OCI-LY3 (cell line): ENCODE measurements at regions not wholly inside any gene's neighbourhood (a gene's known extent, or its start where the extent isn't known, plus 50 kb on each side); places are given as distances from the start of the nearest gene placed in this dataset.

Experiments used
- EZH2phosphoT487 ChIP-seq: fragments of 200-600 bp; shearing (Covaris generic); IDR thresholded peaks from 2 replicates; pipeline ENCODE4 v1.6.1; 2018; ENCODE audit warnings: antibody characterized with exemption, mixed run types, low read depth
- TF ChIP-seq, protein P1 (sequence below): fragments of 200-600, 300-600 bp; sonication (generic); IDR thresholded peaks from 2 replicates; pipeline ENCODE4 v1.5.1; 2014; ENCODE audit warnings: antibody characterized with exemption, low read length, low read depth

DNA sequence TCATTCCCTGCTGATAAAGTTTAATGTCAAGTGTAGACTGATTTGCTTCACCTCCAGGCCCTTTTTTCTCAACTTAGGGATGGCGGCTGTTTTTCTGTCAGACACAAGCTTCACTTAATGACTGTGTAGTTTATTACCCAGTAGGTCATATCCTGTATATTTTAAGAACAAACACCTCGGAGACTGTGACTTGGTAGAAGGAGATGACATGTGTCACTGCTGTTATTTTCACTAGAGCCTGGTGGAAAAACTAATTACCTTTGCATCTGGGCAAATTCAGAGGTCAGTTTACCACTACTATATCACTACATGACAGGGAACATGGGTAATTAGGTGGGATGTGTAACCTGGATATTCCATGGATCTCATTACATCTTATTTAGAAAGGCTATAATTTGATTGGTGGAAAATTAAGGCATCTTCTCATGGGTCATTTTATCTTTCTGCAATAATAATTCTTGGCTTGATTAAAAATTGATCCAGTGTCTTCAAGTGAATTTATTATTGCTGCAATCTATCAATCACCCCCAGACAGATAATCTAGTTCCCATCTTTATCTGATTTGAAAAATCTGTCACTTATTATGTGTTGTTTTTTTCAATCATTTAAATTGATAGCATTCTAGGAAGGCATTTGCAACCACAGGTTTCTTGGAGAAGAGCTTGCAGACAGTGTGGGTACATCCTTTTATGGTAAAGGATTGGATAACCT is 353.8 kb upstream of the SPRED2 start:
- TF ChIP-seq, protein P1, sequence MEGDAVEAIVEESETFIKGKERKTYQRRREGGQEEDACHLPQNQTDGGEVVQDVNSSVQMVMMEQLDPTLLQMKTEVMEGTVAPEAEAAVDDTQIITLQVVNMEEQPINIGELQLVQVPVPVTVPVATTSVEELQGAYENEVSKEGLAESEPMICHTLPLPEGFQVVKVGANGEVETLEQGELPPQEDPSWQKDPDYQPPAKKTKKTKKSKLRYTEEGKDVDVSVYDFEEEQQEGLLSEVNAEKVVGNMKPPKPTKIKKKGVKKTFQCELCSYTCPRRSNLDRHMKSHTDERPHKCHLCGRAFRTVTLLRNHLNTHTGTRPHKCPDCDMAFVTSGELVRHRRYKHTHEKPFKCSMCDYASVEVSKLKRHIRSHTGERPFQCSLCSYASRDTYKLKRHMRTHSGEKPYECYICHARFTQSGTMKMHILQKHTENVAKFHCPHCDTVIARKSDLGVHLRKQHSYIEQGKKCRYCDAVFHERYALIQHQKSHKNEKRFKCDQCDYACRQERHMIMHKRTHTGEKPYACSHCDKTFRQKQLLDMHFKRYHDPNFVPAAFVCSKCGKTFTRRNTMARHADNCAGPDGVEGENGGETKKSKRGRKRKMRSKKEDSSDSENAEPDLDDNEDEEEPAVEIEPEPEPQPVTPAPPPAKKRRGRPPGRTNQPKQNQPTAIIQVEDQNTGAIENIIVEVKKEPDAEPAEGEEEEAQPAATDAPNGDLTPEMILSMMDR: no peak
- TF ChIP-seq EZH2phosphoT487: no peak
